Activated T-cell treated with anti-CD3 and anti-CD28 coated beads, Interleukin-2, amount 50 U/mL, for 4 hours (primary cell): ENCODE measurements at regions not wholly inside any gene's neighbourhood (a gene's known extent, or its start where the extent isn't known, plus 50 kb on each side); places are given as distances from the start of the nearest gene placed in this dataset.
"Not testable (repeated sequence)": the region's sequence is repeated elsewhere in the genome, so short reads cannot be mapped to it uniquely, and the experiment has no call there.

ENCODE experiments used
- ATAC-seq, 2 donors: fragments of 200-7000 bp; cut with Tn5 transposase; one replicate each; pipeline ENCODE4 v1.10.0; 2021
- DNase-seq: peaks from one replicate; pipeline ENCODE4 v3.0.0-alpha.2; 2020
- H3K27me3 Mint-ChIP-seq: one replicate; pipeline ENCODE4 v1.8.0; 2021; ENCODE audit warnings: low read depth, mixed read lengths
- H3K36me3 Mint-ChIP-seq: one replicate; pipeline ENCODE4 v1.8.0; 2022; ENCODE audit warnings: mixed read lengths; ENCODE audit not compliant: insufficient read depth
- H3K4me1 Mint-ChIP-seq: one replicate; pipeline ENCODE4 v1.8.0; 2021; ENCODE audit warnings: low read depth, mixed read lengths
- H3K4me3 Mint-ChIP-seq: one replicate; pipeline ENCODE4 v1.8.0; 2021; ENCODE audit warnings: mild to moderate bottlenecking, moderate library complexity, mixed read lengths
- H3K9me3 Mint-ChIP-seq: one replicate; pipeline ENCODE4 v1.8.0; 2021; ENCODE audit warnings: mixed read lengths

DNA sequence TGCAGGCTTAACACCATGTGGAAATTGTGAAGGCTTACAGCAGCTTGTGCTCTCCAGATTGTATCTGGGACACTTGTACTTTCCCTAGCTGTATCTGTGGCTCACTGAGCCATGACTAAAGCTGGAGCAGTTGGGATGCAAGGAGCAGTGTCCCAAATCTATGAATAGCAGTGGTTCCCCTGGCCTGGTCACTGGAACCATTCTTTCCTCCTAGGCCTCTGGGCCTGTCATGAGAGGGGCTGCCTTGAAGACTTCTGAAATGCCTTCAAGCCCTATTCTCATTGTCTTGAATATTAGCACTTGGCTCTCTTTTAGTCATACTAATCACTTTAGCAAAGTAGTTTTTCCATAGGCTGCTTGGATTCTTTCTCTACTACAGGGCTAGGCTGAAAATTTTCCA, 186.8 kb upstream of the LRATD1 start:
- H3K9me3 Mint-ChIP-seq: peaks cover 11% of the 10 kb centered on the region
- no peaks in the 10 kb centered on the region for H3K27me3 Mint-ChIP-seq
- no peak overlapping the region for H3K4me3 Mint-ChIP-seq
- H3K4me1 Mint-ChIP-seq: no peaks in the 10 kb centered on the region
- ATAC-seq (no peak), DNase-seq (no peak)
- H3K36me3 Mint-ChIP-seq: no peaks in the 10 kb centered on the region

DNA sequence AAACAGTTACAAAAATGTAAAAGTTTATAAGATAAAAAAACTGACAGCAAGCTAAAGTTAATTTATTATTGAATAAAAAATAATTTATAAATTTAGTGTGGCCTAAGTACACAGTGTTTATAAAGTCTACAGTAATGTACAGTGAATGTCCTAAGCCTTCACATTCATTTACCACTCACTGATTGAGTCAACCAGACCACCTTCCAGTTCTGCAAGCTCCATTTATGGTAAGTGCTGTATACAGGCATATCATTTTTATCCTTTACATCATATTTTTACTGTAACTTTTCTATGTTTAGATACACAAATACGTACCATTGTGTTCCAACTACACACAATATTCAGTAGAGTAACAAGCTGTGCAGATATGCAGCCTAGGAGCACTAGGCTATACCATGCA, 184.2 kb upstream of the LRATD1 start:
- Mint-ChIP-seq H3K4me1 (no peaks in the 10 kb centered on the region), H3K36me3 (no peaks in the 10 kb centered on the region), H3K4me3 (no peak overlapping the region), H3K27me3 (no peaks in the 10 kb centered on the region), H3K9me3 (peaks cover 8% of the 10 kb centered on the region)
- DNase-seq: no peak
- ATAC-seq: no peak

- H3K4me3 Mint-ChIP-seq: no peak overlapping the region
- no peaks in the 10 kb centered on the region for H3K27me3 Mint-ChIP-seq
- no peaks in the 10 kb centered on the region for H3K4me1 Mint-ChIP-seq
- H3K36me3 Mint-ChIP-seq: no peaks in the 10 kb centered on the region
- H3K9me3 Mint-ChIP-seq: peaks cover 9% of the 10 kb centered on the region
- DNase-seq (no peak), ATAC-seq (no peak)
These were observed 181.2 kb upstream of the LRATD1 start for GRCh38 chr2:14451312-14451711.

DNA sequence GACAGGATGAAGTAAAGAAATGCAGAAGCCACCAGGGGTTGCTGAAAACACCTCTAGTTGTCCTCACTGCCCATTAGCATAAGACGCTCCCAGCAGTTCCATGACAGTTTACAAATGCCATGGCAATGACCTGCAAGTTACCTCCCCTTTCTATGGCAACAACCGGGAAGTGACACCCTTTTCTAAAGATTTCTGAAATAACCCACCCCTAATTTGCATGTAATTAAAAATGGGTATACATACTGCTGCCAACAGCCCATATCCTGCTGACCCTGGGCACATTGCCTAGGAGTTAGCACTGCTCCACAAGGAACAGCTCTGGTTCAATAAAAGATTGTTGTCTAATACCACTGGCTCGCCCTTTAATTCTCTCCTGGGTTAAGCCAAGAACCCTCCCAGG, 178.3 kb upstream of the LRATD1 start:
- no peak for DNase-seq
- Mint-ChIP-seq H3K4me3 (no peak overlapping the region), H3K9me3 (peaks cover 21% of the 10 kb centered on the region), H3K36me3 (no peaks in the 10 kb centered on the region), H3K27me3 (no peaks in the 10 kb centered on the region), H3K4me1 (no peaks in the 10 kb centered on the region)
- no peak for ATAC-seq

DNA sequence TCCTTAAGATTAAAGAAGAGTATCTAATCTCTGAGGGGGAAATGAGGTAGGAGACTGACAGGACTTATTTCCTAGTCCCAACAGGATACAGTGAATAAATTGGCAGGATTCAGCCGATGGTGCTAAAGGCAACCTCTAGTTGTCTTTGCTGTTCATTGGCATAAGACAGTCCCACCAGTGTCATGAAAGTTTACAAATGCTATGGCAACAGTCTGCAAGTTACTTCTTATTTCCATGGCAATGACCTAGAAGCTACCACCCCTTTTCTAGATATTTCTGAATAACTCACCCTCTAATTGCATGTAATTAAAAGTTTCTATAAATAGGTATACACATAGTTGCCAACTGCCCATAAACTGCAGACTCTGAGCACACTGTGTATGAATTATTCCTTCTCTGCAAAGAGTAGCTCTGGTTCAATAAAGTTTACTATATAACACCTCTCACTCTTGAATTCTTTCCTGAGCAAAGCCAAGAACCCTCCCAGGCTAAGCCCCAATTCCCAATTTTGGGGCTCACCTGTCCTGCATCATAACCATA, 172.7 kb upstream of the LRATD1 start:
- H3K27me3 Mint-ChIP-seq: no peaks in the 10 kb centered on the region
- no peak overlapping the region for H3K4me3 Mint-ChIP-seq
- no peaks in the 10 kb centered on the region for H3K4me1 Mint-ChIP-seq

GRCh38 chr2:14475994-14476393, 156.5 kb upstream of the LRATD1 start:
- no peak for ATAC-seq
- DNase-seq: no peak
- no peak overlapping the region for H3K4me3 Mint-ChIP-seq
- H3K9me3 Mint-ChIP-seq: peaks cover 4% of the 10 kb centered on the region
- no peaks in the 10 kb centered on the region for H3K36me3 Mint-ChIP-seq
- no peaks in the 10 kb centered on the region for H3K4me1 Mint-ChIP-seq
- H3K27me3 Mint-ChIP-seq: no peaks in the 10 kb centered on the region

More for the DNA sequence above, 172.7 kb upstream of the LRATD1 start:
- DNase-seq: no peak
- H3K36me3 Mint-ChIP-seq: no peaks in the 10 kb centered on the region
- peaks cover 17% of the 10 kb centered on the region for H3K9me3 Mint-ChIP-seq
- no peak for ATAC-seq

DNA sequence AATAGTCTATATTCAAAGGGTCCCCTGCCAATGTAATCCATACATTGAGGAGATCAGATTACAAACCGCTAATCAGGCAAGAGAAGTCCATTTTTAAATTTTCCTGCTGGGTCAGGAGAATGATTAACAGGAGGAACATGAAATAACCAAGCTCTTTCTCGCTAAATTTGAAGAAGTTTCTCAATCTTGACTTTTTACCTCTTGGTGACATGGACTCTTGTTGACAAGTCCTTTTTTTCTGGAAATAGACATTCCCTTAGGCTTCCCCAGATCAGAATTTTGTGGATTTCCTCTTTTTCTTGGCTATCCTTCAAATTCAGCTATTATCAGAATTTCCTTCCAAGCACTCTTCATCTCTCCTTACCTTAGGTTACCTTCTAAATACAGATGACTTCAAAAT, 153.0 kb upstream of the LRATD1 start:
- no peaks in the 10 kb centered on the region for H3K27me3 Mint-ChIP-seq
- DNase-seq (no peak), ATAC-seq (no peak)
- peaks cover 12% of the 10 kb centered on the region for H3K9me3 Mint-ChIP-seq
- no peak overlapping the region for H3K4me3 Mint-ChIP-seq
- no peaks in the 10 kb centered on the region for H3K4me1 Mint-ChIP-seq
- no peaks in the 10 kb centered on the region for H3K36me3 Mint-ChIP-seq

- no peak for ATAC-seq
- peaks cover 12% of the 10 kb centered on the region for H3K9me3 Mint-ChIP-seq
- H3K4me1 Mint-ChIP-seq: no peaks in the 10 kb centered on the region
These were observed 152.4 kb upstream of the LRATD1 start for GRCh38 chr2:14480120-14480519.

DNA sequence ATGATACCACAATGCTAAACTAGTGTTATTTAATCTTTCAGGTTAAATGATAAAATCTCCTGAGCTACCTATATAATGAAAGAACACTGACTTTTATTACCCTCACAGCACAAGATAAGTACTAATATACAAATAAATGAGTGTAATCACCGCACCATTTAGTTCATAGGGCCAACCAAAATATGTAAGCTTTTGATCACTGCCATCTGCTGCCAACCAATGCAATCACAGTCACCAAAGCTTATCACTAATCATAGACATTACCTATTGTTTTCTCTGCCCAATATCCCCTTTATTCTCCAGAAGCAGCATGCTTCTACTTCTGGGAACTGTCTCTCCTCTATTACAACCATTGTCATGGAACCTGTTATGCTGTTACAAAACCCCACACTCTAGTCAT, 151.6 kb upstream of the LRATD1 start:
- Mint-ChIP-seq H3K9me3 (peaks cover 12% of the 10 kb centered on the region), H3K4me3 (no peak overlapping the region), H3K36me3 (no peaks in the 10 kb centered on the region), H3K27me3 (no peaks in the 10 kb centered on the region), H3K4me1 (no peaks in the 10 kb centered on the region)
- no peak for ATAC-seq
- DNase-seq: no peak

More at GRCh38 chr2:14480120-14480519, 152.4 kb upstream of the LRATD1 start:
- Mint-ChIP-seq H3K27me3 (no peaks in the 10 kb centered on the region), H3K4me3 (no peak overlapping the region), H3K36me3 (no peaks in the 10 kb centered on the region)
- DNase-seq: no peak

- no peaks in the 10 kb centered on the region for H3K36me3 Mint-ChIP-seq
- H3K4me3 Mint-ChIP-seq: no peak overlapping the region
- no peaks in the 10 kb centered on the region for H3K27me3 Mint-ChIP-seq
- H3K9me3 Mint-ChIP-seq: no peaks in the 10 kb centered on the region
- H3K4me1 Mint-ChIP-seq: no peaks in the 10 kb centered on the region
- DNase-seq: no peak
- ATAC-seq: no peak
These were observed 139.5 kb upstream of the LRATD1 start for GRCh38 chr2:14492920-14493503.

DNA sequence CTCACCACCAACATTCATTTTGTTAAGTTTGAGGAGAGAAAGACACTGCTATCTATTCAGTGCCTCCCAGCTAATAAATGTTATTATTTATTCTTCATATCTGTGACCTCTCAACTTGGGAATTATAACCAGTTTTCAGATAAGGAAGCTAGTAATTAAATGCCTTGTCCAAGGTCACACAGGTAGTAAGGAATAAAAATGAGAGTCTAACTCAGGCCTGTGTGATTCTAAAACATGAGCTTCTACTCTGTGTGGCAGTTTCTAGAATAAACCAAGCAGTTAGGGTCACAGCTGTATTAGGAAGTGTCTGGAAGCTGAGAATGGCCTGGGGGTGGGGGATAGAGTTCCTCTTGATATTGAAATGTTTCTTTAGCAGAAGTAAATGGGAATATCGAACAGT, 137.8 kb upstream of the LRATD1 start:
- DNase-seq (no peak), ATAC-seq (no peak)
- Mint-ChIP-seq H3K27me3 (no peaks in the 10 kb centered on the region), H3K9me3 (peaks cover 3% of the 10 kb centered on the region), H3K4me1 (no peaks in the 10 kb centered on the region), H3K4me3 (no peak overlapping the region), H3K36me3 (no peaks in the 10 kb centered on the region)

DNA sequence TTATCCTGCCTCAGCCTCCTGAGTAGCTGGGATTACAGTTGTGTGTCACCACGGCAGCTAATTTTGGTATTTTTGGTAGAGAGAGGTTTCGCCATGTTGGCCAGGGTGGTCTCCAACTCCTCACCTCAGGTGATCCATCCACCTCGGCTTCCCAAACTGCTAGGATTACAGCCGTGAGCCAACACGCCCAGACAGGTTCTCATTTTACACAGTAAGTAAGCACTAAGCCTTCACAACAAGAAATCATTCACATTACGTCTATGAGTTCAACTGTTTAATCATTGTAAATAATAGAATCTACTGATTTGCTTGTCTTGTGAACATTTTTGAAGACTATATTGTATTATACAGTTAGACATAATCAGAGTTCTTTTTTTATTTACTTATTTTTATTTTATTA, 131.5 kb upstream of the LRATD1 start:
- Mint-ChIP-seq H3K4me1 (no peaks in the 10 kb centered on the region), H3K27me3 (no peaks in the 10 kb centered on the region), H3K36me3 (no peaks in the 10 kb centered on the region), H3K4me3 (no peak overlapping the region), H3K9me3 (peaks cover 3% of the 10 kb centered on the region)
- DNase-seq (no peak), ATAC-seq (no peak)

- peaks cover 17% of the 10 kb centered on the region for H3K9me3 Mint-ChIP-seq
- H3K36me3 Mint-ChIP-seq, DNase-seq, H3K4me3 Mint-ChIP-seq, H3K4me1 Mint-ChIP-seq, H3K27me3 Mint-ChIP-seq, ATAC-seq: not testable (repeated sequence)
These were observed 125.6 kb upstream of the LRATD1 start for GRCh38 chr2:14506955-14507354.

DNA sequence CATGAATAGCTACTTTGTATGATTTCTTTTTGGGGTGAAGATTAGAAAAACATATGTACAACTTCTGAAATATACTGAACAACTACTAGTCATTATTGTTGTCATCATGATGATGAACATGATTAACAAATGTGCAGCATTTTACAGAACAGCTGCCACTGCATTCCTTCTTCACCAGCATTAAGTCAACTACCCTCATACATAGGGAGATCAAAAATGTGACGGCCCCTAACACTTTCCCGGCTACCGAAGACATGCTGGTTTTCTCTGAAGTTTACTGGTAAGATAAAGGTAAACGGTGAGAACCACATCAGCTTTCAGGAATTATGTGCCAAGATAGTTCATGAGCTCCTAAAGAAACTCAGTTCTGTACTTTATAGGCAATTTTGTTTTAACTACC, 121.0 kb upstream of the LRATD1 start:
- Mint-ChIP-seq H3K9me3 (peaks cover 20% of the 10 kb centered on the region), H3K36me3 (no peaks in the 10 kb centered on the region), H3K4me1 (no peaks in the 10 kb centered on the region), H3K4me3 (no peak overlapping the region), H3K27me3 (no peaks in the 10 kb centered on the region)
- ATAC-seq (no peak), DNase-seq (no peak)

DNA sequence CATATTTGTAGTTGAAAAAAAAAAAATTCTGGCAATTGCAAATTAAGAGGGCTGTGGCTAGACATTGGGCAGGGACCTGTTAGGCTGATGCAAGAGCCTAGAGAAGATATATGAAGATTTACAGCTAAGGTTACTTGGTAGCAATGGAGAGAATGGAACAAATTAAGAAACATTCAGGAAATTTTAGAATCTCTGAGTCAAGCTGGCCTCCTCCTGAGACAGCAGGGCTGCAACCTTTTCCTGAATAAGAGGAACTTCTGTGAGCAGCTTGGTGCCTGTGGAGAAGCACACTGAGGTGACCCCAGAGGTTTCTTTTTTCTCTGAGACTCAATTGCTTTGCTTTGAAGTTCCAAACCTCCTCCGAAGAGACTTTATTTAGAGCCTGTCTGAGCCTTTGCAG, 118.6 kb upstream of the LRATD1 start:
- H3K4me1 Mint-ChIP-seq: no peaks in the 10 kb centered on the region
- H3K36me3 Mint-ChIP-seq: no peaks in the 10 kb centered on the region
- H3K27me3 Mint-ChIP-seq: no peaks in the 10 kb centered on the region
- H3K4me3 Mint-ChIP-seq: no peak overlapping the region
- H3K9me3 Mint-ChIP-seq: peaks cover 12% of the 10 kb centered on the region
- DNase-seq: no peak
- ATAC-seq: no peak

DNA sequence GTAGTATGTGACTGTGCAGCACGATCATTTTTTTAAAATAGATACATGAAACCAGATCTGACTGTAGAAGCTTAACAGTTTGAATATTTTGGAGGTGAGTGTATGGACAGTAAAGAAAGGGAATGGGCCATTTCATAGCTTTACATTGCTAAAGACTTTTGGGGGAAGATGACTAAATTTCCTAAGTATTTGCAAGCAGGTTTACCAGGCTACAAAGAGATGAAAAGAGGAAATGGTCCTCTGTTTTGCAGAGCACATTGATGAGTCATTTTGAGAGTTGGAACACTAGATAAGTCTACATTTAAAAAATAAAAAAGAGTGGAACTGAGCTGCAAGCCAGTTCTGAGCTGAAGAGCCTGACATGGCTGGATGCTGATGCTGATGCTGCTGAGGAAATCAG, 115.7 kb upstream of the LRATD1 start:
- no peaks in the 10 kb centered on the region for H3K27me3 Mint-ChIP-seq
- peaks cover 11% of the 10 kb centered on the region for H3K9me3 Mint-ChIP-seq
- ATAC-seq: no peak
- H3K36me3 Mint-ChIP-seq: no peaks in the 10 kb centered on the region
- no peak for DNase-seq
- no peak overlapping the region for H3K4me3 Mint-ChIP-seq
- no peaks in the 10 kb centered on the region for H3K4me1 Mint-ChIP-seq
